ENCODE measurements at regions not wholly inside any gene's neighbourhood (a gene's known extent, or its start where the extent isn't known, plus 50 kb on each side); places are given as distances from the start of the nearest gene placed in this dataset.

- no peaks in the 10 kb centered on the region for H3K36me3 ChIP-seq
- H3K9me3 ChIP-seq, result no peaks in the 10 kb centered on the region
- no peak overlapping the region for H3K4me3 ChIP-seq
- intact Hi-C loops (cut with DNase I), result no loop called here
- TF ChIP-seq POLR2AphosphoS5 (IDR thresholded peaks at IDR 0.05), result no peak
- no peak for TF ChIP-seq CTCF (IDR thresholded peaks at IDR 0.05)
- no peak for TF ChIP-seq POLR2A (IDR thresholded peaks at IDR 0.05)
- no peaks in the 10 kb centered on the region for H3K4me1 ChIP-seq (replicated peaks)
- no peak for DNase-seq (ENCODE audit: low spot score)
- no peak overlapping the region for H3K27ac ChIP-seq
- WGBS, result 63% methylated on average over 5 of the region's 5 CpGs
- no peaks in the 10 kb centered on the region for H3K27me3 ChIP-seq (replicated peaks; ENCODE audit: insufficient read depth)
Measured at GRCh38 chr13:63337921-63338320, 1922.3 kb upstream of the PCDH20 start.

GRCh38 chr13:63337041-63337440 lies 1921.4 kb upstream of the PCDH20 start:
- H3K9me3 ChIP-seq, result no peaks in the 10 kb centered on the region
- no peak overlapping the region for H3K4me3 ChIP-seq
- no peaks in the 10 kb centered on the region for H3K36me3 ChIP-seq
- no peak for DNase-seq (ENCODE audit: low spot score)
- H3K4me1 ChIP-seq (replicated peaks), result no peaks in the 10 kb centered on the region
- TF ChIP-seq POLR2A (IDR thresholded peaks at IDR 0.05) (no peak), CTCF (IDR thresholded peaks at IDR 0.05) (no peak), POLR2AphosphoS5 (IDR thresholded peaks at IDR 0.05) (no peak)
- WGBS, result 93% methylated on average over 4 of the region's 4 CpGs
- H3K27me3 ChIP-seq (replicated peaks; ENCODE audit: insufficient read depth), result no peaks in the 10 kb centered on the region
- intact Hi-C loops (cut with DNase I), result no loop called here
- no peak overlapping the region for H3K27ac ChIP-seq

GRCh38 chr13:63336549-63336948 lies 1920.9 kb upstream of the PCDH20 start:
- no peak overlapping the region for H3K4me3 ChIP-seq
- H3K9me3 ChIP-seq, result no peaks in the 10 kb centered on the region
- no peak for DNase-seq (ENCODE audit: low spot score)
- no peaks in the 10 kb centered on the region for H3K36me3 ChIP-seq
- H3K27me3 ChIP-seq (replicated peaks; ENCODE audit: insufficient read depth), result no peaks in the 10 kb centered on the region
- H3K27ac ChIP-seq, result no peak overlapping the region
- 100% methylated on average over 1 of the region's 1 CpG for WGBS
- intact Hi-C loops (cut with DNase I), result no loop called here
- H3K4me1 ChIP-seq (replicated peaks), result no peaks in the 10 kb centered on the region
- no peak for TF ChIP-seq CTCF (IDR thresholded peaks at IDR 0.05)
- TF ChIP-seq POLR2AphosphoS5 (IDR thresholded peaks at IDR 0.05), result no peak
- TF ChIP-seq POLR2A (IDR thresholded peaks at IDR 0.05), result no peak

- Histone ChIP-seq H3K4me3 (no peak overlapping the region), H3K27me3 (replicated peaks; ENCODE audit: insufficient read depth) (no peaks in the 10 kb centered on the region), H3K27ac (no peak overlapping the region), H3K9me3 (no peaks in the 10 kb centered on the region), H3K4me1 (replicated peaks) (no peaks in the 10 kb centered on the region), H3K36me3 (no peaks in the 10 kb centered on the region)
- no peak for DNase-seq (ENCODE audit: low spot score)
- intact Hi-C loops (cut with DNase I), result no loop called here
- 98% methylated on average over 1 of the region's 1 CpG for WGBS
- TF ChIP-seq POLR2A (IDR thresholded peaks at IDR 0.05) (no peak), POLR2AphosphoS5 (IDR thresholded peaks at IDR 0.05) (no peak), CTCF (IDR thresholded peaks at IDR 0.05) (no peak)
Measured at GRCh38 chr13:63327584-63327983, 1911.9 kb upstream of the PCDH20 start.

GRCh38 chr13:63323441-63323840 lies 1907.8 kb upstream of the PCDH20 start:
- Histone ChIP-seq H3K27me3 (replicated peaks; ENCODE audit: insufficient read depth) (no peaks in the 10 kb centered on the region), H3K36me3 (no peaks in the 10 kb centered on the region), H3K9me3 (no peaks in the 10 kb centered on the region), H3K4me3 (no peak overlapping the region), H3K27ac (no peak overlapping the region), H3K4me1 (replicated peaks) (no peaks in the 10 kb centered on the region)
- TF ChIP-seq POLR2A (IDR thresholded peaks at IDR 0.05), result no peak
- no peak for TF ChIP-seq CTCF (IDR thresholded peaks at IDR 0.05)
- no peak for TF ChIP-seq POLR2AphosphoS5 (IDR thresholded peaks at IDR 0.05)
- intact Hi-C loops (cut with DNase I), result no loop called here
- DNase-seq (ENCODE audit: low spot score), result no peak
- 35% methylated on average over 2 of the region's 2 CpGs for WGBS

Measured in prostate gland (tissue), 2 donors.